COLO668 (cell line): ENCODE measurements at regions not wholly inside any gene's neighbourhood (a gene's known extent, or its start where the extent isn't known, plus 50 kb on each side); places are given as distances from the start of the nearest gene placed in this dataset.
"Not testable (repeated sequence)": the region's sequence is repeated elsewhere in the genome, so short reads cannot be mapped to it uniquely, and the experiment has no call there.

ENCODE experiments used
- DNase-seq: peaks from one replicate; lab custom pipeline; 2025; ENCODE audit not compliant: unreplicated experiment; lab: John Stamatoyannopoulos, UW

DNA sequence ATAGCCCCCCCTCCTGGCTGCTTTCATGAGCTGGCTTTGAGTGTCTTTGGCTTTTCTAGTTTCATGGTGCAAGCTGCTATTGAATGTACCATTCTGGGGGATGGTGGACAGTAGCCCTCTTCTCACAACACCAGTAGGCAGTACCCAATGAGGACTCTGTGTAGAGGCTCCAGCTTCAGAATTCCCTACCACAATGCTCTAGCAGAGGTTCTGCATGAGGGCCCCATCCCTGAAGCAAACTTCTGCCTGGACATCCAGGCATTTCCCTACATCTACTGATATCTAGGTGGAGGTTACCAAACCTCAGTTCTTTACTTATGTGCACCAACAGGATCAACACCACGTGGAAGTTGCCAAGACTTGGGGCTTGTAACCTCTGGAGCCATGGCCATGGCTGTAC is 1742.9 kb downstream of the SI start:
- DNase-seq: no peak

- DNase-seq: no peak
Measured at GRCh38 chr3:163328680-163329079, 1749.6 kb downstream of the SI start.

DNA sequence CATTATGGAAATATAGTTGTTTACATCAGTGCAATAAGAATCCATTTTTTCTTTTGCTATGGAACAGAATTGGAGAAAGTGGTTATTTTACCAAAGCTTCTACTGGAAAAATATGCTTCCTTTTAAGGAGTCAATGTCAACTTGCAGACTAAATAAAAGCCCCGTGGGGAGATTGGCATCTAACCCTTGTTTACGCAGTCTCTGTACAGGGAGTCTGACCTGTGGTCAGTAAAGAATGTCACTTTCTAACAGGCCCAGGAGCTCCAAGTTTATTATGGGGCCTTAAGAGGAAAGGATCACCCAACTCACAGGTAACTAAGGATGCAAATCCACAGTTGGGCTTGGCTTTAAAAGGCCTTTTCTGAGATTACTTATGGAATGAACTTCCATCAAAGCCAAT is 1751.2 kb downstream of the SI start:
- DNase-seq: no peak

DNA sequence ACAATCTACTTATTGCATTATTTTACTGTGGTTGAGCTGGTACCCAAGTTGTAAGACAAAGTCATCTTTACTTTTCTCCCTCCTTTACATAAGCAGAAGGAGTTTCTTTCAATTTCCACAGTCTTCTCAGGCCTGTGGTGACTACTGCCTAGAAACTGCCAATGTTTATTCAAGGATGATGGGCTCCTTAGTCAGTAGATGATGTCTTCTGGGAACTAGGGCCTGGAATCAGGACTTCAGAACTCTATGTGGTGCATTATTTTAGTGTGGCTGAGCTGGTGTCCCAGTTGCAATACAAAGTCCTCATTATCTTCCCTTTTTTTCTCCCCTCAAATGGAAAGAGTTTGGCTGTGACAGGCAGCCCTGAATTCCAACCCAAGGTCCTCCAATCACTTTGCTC is 1762.5 kb downstream of the SI start:
- DNase-seq: no peak

- no peak for DNase-seq
Measured at GRCh38 chr3:163306405-163306804, 1771.9 kb downstream of the SI start.

- no peak for DNase-seq
Measured at GRCh38 chr3:163273694-163274093, 1777.1 kb downstream of the OTOL1 start.

- no peak for DNase-seq
Measured at GRCh38 chr3:163266731-163267130, 1770.1 kb downstream of the OTOL1 start.

DNA sequence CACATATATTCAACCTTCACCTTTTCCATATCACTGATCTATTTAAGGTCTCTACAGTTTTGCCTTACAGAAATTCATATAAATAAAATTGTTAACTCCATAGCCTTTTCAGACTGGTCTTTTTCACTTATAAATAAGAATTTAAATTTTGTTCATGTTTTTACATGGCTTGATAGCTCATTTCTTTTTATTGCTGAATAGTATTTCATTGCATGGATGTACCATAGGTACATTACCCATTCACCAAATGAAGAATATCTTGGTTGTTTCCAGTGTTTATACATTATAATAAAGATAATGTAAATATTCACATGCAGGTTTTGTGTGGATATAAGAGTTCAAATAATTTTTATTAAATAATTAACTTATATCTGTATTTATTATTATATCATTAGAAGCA is 1765.0 kb downstream of the OTOL1 start:
- DNase-seq: no peak

DNA sequence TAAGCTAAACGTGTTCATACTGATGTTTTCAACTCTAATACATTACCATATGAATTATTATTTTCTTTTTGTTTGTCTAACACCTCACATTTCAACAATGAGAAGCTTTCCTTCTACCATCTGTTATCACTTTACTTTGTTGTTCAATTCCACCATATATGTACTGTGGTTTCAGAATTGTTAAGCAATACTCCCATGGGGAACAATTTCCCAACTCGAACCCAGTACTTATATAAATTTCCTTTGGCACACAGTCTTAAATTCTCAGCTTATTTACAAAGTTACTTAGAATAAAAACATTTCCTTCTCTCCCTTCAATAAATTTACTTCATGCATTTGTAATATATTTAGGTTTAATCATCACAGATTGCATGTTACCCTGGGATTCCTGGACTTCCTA is 1764.4 kb downstream of the OTOL1 start:
- no peak for DNase-seq

DNA sequence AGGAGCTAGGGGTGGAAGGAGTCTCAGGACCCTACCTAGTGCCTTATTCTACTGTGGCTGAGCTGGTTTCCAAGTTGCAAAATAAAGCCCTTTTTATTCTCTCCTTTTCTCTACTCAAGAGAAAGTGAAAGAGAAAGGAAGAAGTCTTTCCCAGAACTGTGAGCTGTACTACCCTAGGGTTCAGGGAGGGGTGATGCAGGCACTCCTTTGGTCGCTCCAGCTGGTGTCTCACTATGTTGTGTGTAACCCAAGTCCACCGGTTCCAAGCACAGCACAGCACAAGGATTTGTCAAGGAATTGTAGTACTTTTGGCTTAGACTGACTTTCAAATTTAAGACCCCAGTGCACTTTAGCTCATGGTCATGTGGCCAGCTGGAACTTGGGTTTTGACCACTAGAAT is 1721.7 kb downstream of the OTOL1 start:
- no peak for DNase-seq

DNA sequence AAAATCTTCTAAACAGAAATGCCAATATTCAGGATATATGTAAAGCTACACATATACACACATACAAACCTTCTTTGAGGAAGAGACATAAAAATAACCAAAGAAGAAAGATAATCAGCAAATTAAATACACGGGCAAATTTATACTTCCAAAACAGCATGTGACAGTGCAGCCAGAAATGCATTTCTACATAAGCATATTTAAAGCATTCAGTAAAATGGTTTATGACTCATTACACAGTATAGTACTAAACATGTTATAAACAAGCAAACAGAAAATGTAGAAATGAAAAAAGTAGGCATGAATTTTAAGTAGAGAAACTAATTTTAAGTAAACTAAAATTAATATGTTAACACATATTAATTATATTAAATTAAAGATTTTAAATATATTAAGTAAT is 1717.2 kb downstream of the OTOL1 start:
- no peak for DNase-seq

- DNase-seq: no peak
Measured at GRCh38 chr3:163196815-163197374, 1700.3 kb downstream of the OTOL1 start.

DNA sequence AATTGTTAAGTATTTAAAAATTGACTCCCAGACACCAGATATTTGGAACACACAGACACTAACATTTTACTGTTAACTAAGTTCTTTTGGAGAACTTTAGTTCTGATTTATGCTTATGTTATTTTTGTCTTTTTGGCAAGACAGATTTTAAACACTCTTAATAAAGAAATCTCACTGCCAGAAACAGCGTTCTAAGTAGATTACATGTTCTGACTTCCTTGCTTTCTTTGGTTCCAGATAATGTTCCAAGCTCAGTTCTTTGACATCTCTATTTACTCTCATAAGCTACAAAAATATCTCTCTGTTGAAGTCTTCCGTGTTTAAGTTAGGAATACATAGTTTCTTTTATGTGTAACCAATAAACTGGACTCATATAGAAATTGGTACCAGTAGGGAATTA is 1699.6 kb downstream of the OTOL1 start:
- no peak for DNase-seq

- no peak for DNase-seq
Measured at GRCh38 chr3:163185721-163186350, 1689.2 kb downstream of the OTOL1 start.

GRCh38 chr3:163175970-163176369 is 1679.4 kb downstream of the OTOL1 start:
- DNase-seq: no peak

- not testable (repeated sequence) for DNase-seq
Measured at GRCh38 chr3:163172513-163172912, 1675.9 kb downstream of the OTOL1 start.

DNA sequence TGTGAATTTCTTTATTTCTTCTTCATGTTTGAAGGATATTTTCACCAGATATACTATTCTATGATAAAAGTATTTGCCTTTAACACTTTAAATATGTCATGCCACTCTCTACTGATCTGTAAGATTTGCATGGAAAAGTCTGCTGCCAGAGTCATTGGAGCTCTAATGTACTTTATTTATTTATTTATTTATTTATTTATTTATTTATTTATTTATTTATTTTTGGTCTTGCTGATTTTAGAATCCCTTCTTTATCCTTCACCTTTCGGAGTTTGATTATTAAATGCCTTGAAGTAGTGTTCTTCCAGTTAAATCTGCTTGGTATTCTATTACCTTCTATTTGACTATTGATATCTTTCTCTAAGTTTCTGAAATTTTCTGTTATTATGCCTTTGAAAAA is 1669.6 kb downstream of the OTOL1 start:
- DNase-seq: no peak

DNA sequence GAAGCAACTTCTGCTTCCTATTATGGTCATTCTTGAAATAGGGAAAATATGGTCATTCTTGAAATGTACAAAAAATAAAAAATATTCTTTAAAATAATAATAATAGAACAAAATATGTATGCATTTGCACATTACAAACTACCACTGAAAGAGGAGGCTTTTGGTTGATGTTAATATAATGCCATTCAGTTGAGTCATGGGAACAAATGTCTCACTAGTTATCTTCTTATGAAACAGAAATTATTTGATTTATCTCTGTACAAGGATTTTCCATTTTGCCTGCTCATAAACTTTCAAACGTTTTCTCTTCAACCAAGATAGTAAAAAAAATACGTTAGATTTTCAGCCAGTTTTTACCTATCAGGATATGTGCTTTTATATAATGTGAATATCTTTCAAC is 1662.7 kb downstream of the OTOL1 start:
- DNase-seq: no peak

GRCh38 chr3:163139600-163139999 is 1643.0 kb downstream of the OTOL1 start:
- DNase-seq: no peak

- DNase-seq: no peak
Measured at GRCh38 chr3:163138258-163138657, 1641.7 kb downstream of the OTOL1 start.

DNA sequence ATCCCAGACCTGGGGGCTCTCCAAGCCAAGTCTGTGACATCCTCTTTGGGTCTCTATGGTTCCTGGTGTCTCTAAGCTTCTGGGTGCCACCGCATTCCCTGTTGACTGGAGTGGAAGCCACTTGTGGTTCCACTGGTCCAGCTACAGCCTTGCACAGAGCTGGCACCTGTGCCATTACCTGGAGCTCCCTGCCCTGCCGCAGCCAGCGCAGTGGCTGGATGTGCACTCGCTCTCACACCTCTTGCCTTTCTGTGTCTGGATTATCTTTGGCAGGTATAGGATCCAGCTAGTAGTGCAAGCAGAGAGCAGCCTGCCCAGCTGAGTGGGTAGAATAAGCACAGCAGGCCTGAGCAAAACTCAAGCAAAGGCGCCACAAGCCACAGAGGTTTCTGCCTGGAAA is 1635.5 kb downstream of the OTOL1 start:
- no peak for DNase-seq

GRCh38 chr3:163129287-163129686 is 1632.7 kb downstream of the OTOL1 start:
- DNase-seq: no peak

- DNase-seq: no peak
Measured at GRCh38 chr3:163126115-163126514, 1629.5 kb downstream of the OTOL1 start.
